ENCODE measurements at regions not wholly inside any gene's neighbourhood (a gene's known extent, or its start where the extent isn't known, plus 50 kb on each side); places are given as distances from the start of the nearest gene placed in this dataset.

DNA sequence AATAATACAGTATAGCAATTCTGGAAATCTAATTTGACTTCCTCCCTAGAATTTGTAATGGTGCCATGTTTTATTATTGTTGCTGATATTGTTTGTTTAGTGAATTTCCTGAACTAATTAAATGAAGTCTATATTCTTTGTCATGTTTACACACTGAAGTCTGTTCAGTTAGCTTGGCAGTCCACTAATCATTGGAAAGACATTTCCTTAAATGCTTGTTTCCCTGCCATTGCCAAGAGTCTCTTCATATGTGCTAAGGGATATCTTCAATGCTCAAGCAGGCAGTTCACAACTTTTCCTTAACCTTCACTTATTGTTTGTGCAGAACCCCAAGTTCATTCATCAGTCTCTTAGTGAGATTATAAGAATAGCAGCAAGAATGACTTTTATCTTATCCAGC, 755.3 kb downstream of the INHBA start:
- Histone ChIP-seq H3K36me3 (ENCODE audit: insufficient read depth, low read length) (no peaks in the 10 kb centered on the region), H3K9me3 (ENCODE audit: low read depth, low read length) (peaks cover 3% of the 10 kb centered on the region), H3K4me1 (ENCODE audit: insufficient read depth, low read length) (no peaks in the 10 kb centered on the region), H3K4me2 (ENCODE audit: insufficient read depth, low read length) (no peak overlapping the region), H3K4me3 (ENCODE audit: insufficient read depth, low read length) (no peak overlapping the region), H3K27ac (ENCODE audit: low read depth, low read length) (no peak overlapping the region), H2AFZ (ENCODE audit: low read length) (no peak overlapping the region), H4K20me1 (ENCODE audit: insufficient read depth, low read length) (no peaks in the 10 kb centered on the region), H3K79me2 (ENCODE audit: insufficient read depth, low read length) (no peaks in the 10 kb centered on the region), H3K27me3 (ENCODE audit: insufficient read depth, low read length) (no peaks in the 10 kb centered on the region)
- TF ChIP-seq, protein P1, sequence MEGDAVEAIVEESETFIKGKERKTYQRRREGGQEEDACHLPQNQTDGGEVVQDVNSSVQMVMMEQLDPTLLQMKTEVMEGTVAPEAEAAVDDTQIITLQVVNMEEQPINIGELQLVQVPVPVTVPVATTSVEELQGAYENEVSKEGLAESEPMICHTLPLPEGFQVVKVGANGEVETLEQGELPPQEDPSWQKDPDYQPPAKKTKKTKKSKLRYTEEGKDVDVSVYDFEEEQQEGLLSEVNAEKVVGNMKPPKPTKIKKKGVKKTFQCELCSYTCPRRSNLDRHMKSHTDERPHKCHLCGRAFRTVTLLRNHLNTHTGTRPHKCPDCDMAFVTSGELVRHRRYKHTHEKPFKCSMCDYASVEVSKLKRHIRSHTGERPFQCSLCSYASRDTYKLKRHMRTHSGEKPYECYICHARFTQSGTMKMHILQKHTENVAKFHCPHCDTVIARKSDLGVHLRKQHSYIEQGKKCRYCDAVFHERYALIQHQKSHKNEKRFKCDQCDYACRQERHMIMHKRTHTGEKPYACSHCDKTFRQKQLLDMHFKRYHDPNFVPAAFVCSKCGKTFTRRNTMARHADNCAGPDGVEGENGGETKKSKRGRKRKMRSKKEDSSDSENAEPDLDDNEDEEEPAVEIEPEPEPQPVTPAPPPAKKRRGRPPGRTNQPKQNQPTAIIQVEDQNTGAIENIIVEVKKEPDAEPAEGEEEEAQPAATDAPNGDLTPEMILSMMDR (IDR thresholded peaks at IDR 0.05; ENCODE audit: extremely low read depth, low read depth, low read length): no peak
- DNase-seq (ENCODE audit: insufficient read length, low spot score, missing footprints): no peak

DNA sequence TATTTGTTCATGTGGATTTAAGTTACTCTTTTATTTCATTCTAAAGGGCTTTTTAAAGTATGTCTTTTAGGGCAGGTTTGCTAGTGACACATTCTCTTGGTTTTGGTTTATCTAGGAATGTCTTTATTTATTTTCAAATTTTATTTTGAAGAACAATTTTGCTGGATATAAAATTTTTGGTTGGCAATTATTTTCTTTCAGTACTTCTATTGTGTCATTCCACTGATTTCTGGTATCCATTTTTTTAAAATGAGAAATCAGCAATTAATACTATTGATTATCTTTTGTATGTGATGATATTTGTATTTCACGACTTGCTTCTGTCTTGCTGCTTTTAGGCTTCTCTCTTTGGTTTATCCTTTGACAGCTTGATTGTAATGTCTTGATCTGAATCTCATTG, 756.3 kb downstream of the INHBA start:
- H3K4me2 ChIP-seq (ENCODE audit: insufficient read depth, low read length): no peak overlapping the region
- no peak overlapping the region for H3K27ac ChIP-seq (ENCODE audit: low read depth, low read length)
- peaks cover 3% of the 10 kb centered on the region for H3K9me3 ChIP-seq (ENCODE audit: low read depth, low read length)
- no peak for DNase-seq (ENCODE audit: insufficient read length, low spot score, missing footprints)
- no peaks in the 10 kb centered on the region for H3K36me3 ChIP-seq (ENCODE audit: insufficient read depth, low read length)
- no peaks in the 10 kb centered on the region for H3K4me1 ChIP-seq (ENCODE audit: insufficient read depth, low read length)
- H4K20me1 ChIP-seq (ENCODE audit: insufficient read depth, low read length): no peaks in the 10 kb centered on the region
- H3K79me2 ChIP-seq (ENCODE audit: insufficient read depth, low read length): no peaks in the 10 kb centered on the region
- TF ChIP-seq, protein P1 (IDR thresholded peaks at IDR 0.05; ENCODE audit: extremely low read depth, low read depth, low read length): no peak
- H2AFZ ChIP-seq (ENCODE audit: low read length): no peak overlapping the region
- H3K27me3 ChIP-seq (ENCODE audit: insufficient read depth, low read length): no peaks in the 10 kb centered on the region
- H3K4me3 ChIP-seq (ENCODE audit: insufficient read depth, low read length): no peak overlapping the region

DNA sequence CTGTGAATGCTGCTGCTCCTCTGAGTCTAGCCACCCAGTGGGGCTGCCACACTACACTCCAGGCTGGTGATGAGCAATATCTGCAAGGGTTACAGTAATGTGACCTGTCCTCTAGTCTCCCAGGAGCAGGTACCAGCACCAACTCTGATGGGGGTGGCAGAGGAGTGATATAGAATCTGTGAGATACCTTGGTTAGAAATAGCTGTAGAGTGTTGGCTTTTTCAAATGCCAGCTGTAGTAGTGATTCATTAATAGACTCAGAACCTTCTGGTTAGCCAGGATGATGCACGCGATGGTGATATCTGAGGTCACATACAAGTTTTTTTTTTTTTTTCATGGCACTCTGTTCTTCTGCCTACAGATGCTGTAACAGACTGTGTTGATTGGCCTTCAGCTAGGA, 757.1 kb downstream of the INHBA start:
- Histone ChIP-seq H3K27me3 (ENCODE audit: insufficient read depth, low read length) (no peaks in the 10 kb centered on the region), H3K27ac (ENCODE audit: low read depth, low read length) (no peak overlapping the region), H3K79me2 (ENCODE audit: insufficient read depth, low read length) (no peaks in the 10 kb centered on the region), H3K4me2 (ENCODE audit: insufficient read depth, low read length) (no peak overlapping the region), H3K4me3 (ENCODE audit: insufficient read depth, low read length) (no peak overlapping the region), H4K20me1 (ENCODE audit: insufficient read depth, low read length) (no peaks in the 10 kb centered on the region), H3K9me3 (ENCODE audit: low read depth, low read length) (peaks cover 3% of the 10 kb centered on the region), H3K4me1 (ENCODE audit: insufficient read depth, low read length) (no peaks in the 10 kb centered on the region), H2AFZ (ENCODE audit: low read length) (no peak overlapping the region), H3K36me3 (ENCODE audit: insufficient read depth, low read length) (no peaks in the 10 kb centered on the region)
- DNase-seq (ENCODE audit: insufficient read length, low spot score, missing footprints): no peak
- TF ChIP-seq, protein P1 (IDR thresholded peaks at IDR 0.05; ENCODE audit: extremely low read depth, low read depth, low read length): no peak

DNA sequence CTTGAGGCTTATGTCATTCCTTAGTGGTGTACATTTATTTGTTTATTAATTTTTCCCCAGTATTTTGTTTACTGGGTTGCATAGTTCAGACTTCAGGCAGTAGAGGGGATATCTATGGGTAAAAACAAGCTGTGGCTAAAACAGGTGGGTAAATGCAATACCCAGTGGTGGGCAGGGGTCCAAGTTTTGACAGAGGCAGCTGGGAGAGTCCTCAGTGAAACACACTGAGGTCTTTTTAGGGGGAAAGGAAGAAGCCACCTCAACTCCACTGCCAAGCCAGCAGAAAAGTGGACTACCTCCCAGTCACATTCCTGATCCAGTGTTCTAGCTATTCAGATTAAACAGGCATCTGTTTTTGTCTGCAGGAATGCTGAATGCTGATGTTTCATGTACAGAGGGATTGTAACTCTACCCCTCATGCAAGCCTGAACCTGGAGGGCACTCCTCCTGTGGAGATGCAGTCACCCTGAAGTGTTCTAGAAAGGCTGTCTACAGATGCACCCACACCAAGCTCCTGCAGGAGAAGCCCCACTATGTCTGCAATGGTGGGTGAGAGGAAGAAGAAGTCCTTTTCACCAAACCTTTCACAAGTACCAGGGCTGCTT, 757.8 kb downstream of the INHBA start:
- Histone ChIP-seq H3K27me3 (ENCODE audit: insufficient read depth, low read length) (no peaks in the 10 kb centered on the region), H3K27ac (ENCODE audit: low read depth, low read length) (no peak overlapping the region), H3K4me2 (ENCODE audit: insufficient read depth, low read length) (no peak overlapping the region), H3K4me1 (ENCODE audit: insufficient read depth, low read length) (no peaks in the 10 kb centered on the region), H3K4me3 (ENCODE audit: insufficient read depth, low read length) (no peak overlapping the region), H3K9me3 (ENCODE audit: low read depth, low read length) (peaks cover 3% of the 10 kb centered on the region), H3K36me3 (ENCODE audit: insufficient read depth, low read length) (no peaks in the 10 kb centered on the region), H3K79me2 (ENCODE audit: insufficient read depth, low read length) (no peaks in the 10 kb centered on the region), H2AFZ (ENCODE audit: low read length) (no peak overlapping the region), H4K20me1 (ENCODE audit: insufficient read depth, low read length) (no peaks in the 10 kb centered on the region)
- TF ChIP-seq, protein P1 (IDR thresholded peaks at IDR 0.05; ENCODE audit: extremely low read depth, low read depth, low read length): no peak
- no peak for DNase-seq (ENCODE audit: insufficient read length, low spot score, missing footprints)

Data from osteoblast (primary cell).